Ovary (tissue), 7 donors: ENCODE measurements at regions not wholly inside any gene's neighbourhood (a gene's known extent, or its start where the extent isn't known, plus 50 kb on each side); places are given as distances from the start of the nearest gene placed in this dataset.

Source experiments
- DNase-seq, 5 donors: peaks; one replicate each; pipeline ENCODE4 v3.0.0-alpha.2; 2019 to 2020
- H3K27ac ChIP-seq, 2 donors: fragments of 200-600 bp; one replicate each; pipeline versions ENCODE4 v1.5.1 to v1.8.0; 2019 to 2022
- H3K27me3 ChIP-seq: fragments of 200-600 bp; one replicate; pipeline ENCODE4 v1.8.0; 2022
- H3K36me3 ChIP-seq: fragments of 200-600 bp; sonication (generic); one replicate; pipeline ENCODE4 v1.5.1; 2019
- H3K4me1 ChIP-seq: one replicate; pipeline ENCODE4 v1.8.1; 2013; ENCODE audit warnings: mild to moderate bottlenecking, moderate library complexity; ENCODE audit not compliant: insufficient read depth
- H3K4me3 ChIP-seq: fragments of 200-600 bp; sonication (generic); one replicate; pipeline ENCODE4 v1.5.1; 2017
- H3K9me3 ChIP-seq, 2 donors: fragments of 200-600 bp in 1 of 2; sonication (generic) in 1 of 2; one replicate each; pipeline versions ENCODE4 v1.5.1 to v1.8.1; 2013 to 2019; ENCODE audit warnings: mild to moderate bottlenecking in 1 of 2, moderate library complexity in 1 of 2
- CTCF ChIP-seq, 3 donors: fragments of 450-650 bp in 2 of 3; fragments of 200-600 bp in 1 of 3; IDR thresholded peaks; one replicate each; pipeline versions ENCODE4 v1.5.1 to v1.8.0; 2016 to 2022; ENCODE audit warnings: antibody characterized with exemption in 3 of 3, mild to moderate bottlenecking in 1 of 3
- EP300 ChIP-seq: sonication (generic); formaldehyde crosslinking; IDR thresholded peaks from one replicate; pipeline ENCODE4 v1.6.1; 2017; ENCODE audit warnings: antibody characterized with exemption
- POLR2A ChIP-seq: fragments of 450-650 bp; IDR thresholded peaks from one replicate; pipeline ENCODE4 v1.6.1; 2017; ENCODE audit warnings: antibody characterized with exemption, mild to moderate bottlenecking, moderate library complexity
- WGBS, 3 donors: extraction: QIAGEN DNeasy Blood & Tissue Kit in 1 of 3; methylation state at CpG; one replicate each; pipeline versions ENCODE4 v1.1.5 to v1.1.7; 2013 to 2017; 5-methylcytosine and 5-hydroxymethylcytosine counted together
- intact Hi-C, 4 donors: fragments of 100-400 bp; cut with DNase I; formaldehyde crosslinking; loops; one replicate each; pipeline versions ENCODE4 v1.11.0 to v1.15.1; 2022 to 2023
- donor health status: DM: no; HTN: no; CAD: no; lungs with moderate emphysema.
- donor health status: DM: no; HTN: no; CAD: no.
- donor health status: Bipolar disorder and iron deficiency.
- donor health status: DM: no; HTN: no; CAD: no.
- donor health status: DM: yes; HTN: yes; CAD: no.

DNA sequence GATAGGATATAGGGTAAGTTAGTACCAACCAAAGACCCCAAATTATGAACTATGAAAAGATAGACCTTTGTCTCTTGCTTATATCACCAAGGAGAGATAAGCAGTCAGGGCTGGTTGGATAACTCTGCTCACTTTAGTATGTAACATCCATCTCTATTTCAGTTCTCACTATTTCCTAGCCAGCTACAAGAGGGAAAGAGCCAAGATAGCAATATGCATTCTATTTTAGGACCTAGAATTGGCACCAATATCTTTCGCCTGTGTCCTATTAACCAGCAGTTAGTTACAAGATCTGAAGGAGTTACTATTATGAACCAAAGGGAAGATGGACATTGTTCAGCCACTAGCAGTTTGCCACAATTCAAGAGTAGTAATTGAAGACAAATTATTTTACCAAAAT lies 457.5 kb downstream of the NSUN3 start:
- TF ChIP-seq POLR2A (no peak), EP300 (no peak), CTCF (IDR thresholded peaks at IDR 0.05) (no peak)
- Histone ChIP-seq H3K4me1 (peaks cover 7% of the 10 kb centered on the region), H3K36me3 (no peaks in the 10 kb centered on the region), H3K4me3 (no peak overlapping the region), H3K27ac (no peak overlapping the region), H3K27me3 (no peaks in the 10 kb centered on the region), H3K9me3 (no peaks in the 10 kb centered on the region)
- 91 to 96% (median 92%) methylated on average over 1 of the region's 1 CpG for WGBS, 3 donors
- no peak for DNase-seq
- intact Hi-C loops, result no loop called here

DNA sequence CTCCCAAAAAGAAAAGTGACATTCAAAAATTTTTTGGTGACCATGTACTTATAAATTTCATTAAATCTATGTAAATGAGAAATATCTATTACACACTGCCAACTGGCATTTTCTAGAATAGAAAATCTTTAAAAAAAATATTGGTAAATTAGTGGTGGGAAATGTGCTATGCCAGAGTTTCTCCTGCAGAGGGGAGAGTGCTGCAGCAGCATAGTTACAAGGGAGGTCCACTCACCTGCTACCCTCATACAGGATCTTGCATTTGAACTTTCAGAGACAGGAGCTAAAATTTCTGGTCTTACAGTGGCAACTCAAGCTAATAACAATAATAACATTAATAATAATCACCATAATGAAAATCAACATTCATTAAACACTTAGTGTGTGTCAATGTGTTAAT lies 459.6 kb downstream of the NSUN3 start:
- intact Hi-C loops, result no loop called here
- H3K27me3 ChIP-seq, result no peaks in the 10 kb centered on the region
- no peaks in the 10 kb centered on the region for H3K9me3 ChIP-seq
- no peaks in the 10 kb centered on the region for H3K36me3 ChIP-seq
- DNase-seq, result no peak
- no peak overlapping the region for H3K4me3 ChIP-seq
- no peak overlapping the region for H3K27ac ChIP-seq
- peaks cover 7% of the 10 kb centered on the region for H3K4me1 ChIP-seq
- TF ChIP-seq CTCF (IDR thresholded peaks at IDR 0.05) (no peak), EP300 (no peak), POLR2A (no peak)

- Histone ChIP-seq H3K27me3 (no peaks in the 10 kb centered on the region), H3K9me3 (no peaks in the 10 kb centered on the region), H3K4me1 (peaks cover 7% of the 10 kb centered on the region), H3K27ac (no peak overlapping the region), H3K4me3 (no peak overlapping the region), H3K36me3 (no peaks in the 10 kb centered on the region)
- TF ChIP-seq CTCF (IDR thresholded peaks at IDR 0.05) (no peak), EP300 (no peak), POLR2A (no peak)
- peak in 1 of 5 donors; percentile 8 for DNase-seq
- intact Hi-C loops, result no loop called here
- 18 to 25% (median 21%) methylated on average over 9 of the region's 9 CpGs for WGBS, 3 donors
These were observed 461.4 kb downstream of the NSUN3 start for GRCh38 chr3:94524102-94524919.

DNA sequence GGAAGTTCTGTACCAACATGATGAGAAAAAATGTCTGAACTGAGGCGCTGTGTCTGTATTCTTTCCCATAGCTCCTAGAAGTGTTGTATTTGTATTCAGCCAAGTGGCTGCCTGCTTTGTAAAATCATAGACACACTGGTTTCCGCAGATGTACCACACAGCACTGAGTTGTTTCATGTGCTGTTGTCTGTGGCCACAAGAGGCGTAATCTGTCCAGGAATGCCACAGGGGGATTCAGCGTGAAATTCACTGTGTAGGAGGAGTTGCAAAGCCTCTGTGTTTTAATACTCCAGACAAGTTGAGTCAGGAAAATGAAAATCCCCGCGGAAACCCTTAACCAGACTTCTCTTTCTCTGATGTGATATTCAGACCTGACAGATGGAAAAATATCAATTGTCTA lies 462.2 kb downstream of the NSUN3 start:
- H3K4me3 ChIP-seq, result no peak overlapping the region
- 20 to 45% (median 30%) methylated on average over 6 of the region's 6 CpGs for WGBS, 3 donors

More for the DNA sequence above, 462.2 kb downstream of the NSUN3 start:
- Histone ChIP-seq H3K27me3 (no peaks in the 10 kb centered on the region), H3K4me1 (peaks cover 7% of the 10 kb centered on the region), H3K9me3 (no peaks in the 10 kb centered on the region), H3K36me3 (no peaks in the 10 kb centered on the region), H3K27ac (no peak overlapping the region)
- TF ChIP-seq EP300, result no peak
- TF ChIP-seq CTCF (IDR thresholded peaks at IDR 0.05), result peak in 2 of 3 donors; percentile 23 to 59
- peak; percentile 41 to 56 (median 42) for DNase-seq
- intact Hi-C loops, result no loop called here
